Heart left ventricle (tissue), 13 donors: ENCODE measurements at regions not wholly inside any gene's neighbourhood (a gene's known extent, or its start where the extent isn't known, plus 50 kb on each side); places are given as distances from the start of the nearest gene placed in this dataset.

ENCODE experiments used
- POLR2A ChIP-seq, 2 donors: fragments of 450-650 bp; IDR thresholded peaks; one replicate each; pipeline ENCODE4 v1.6.1; 2017; ENCODE audit warnings: antibody characterized with exemption in 2 of 2, mild to moderate bottlenecking in 2 of 2, moderate library complexity in 2 of 2
- TF ChIP-seq, protein P1 (sequence below), 12 donors: fragments of 200-600 bp; sonication (generic) in 4 of 12; IDR thresholded peaks; one replicate each; pipeline versions ENCODE4 v1.5.0 to v1.8.0; 2018 to 2022; ENCODE audit warnings: antibody characterized with exemption in 12 of 12, mild to moderate bottlenecking in 5 of 12
- donor health status: ischemic (EF 13 %, LVEDD 7.1; RV severe dilation, severe dysfunction).
- donor health status: DM: no; HTN: yes; CAD: no.
- donor health status: DM: no; HTN: no; CAD: no.
- donor health status: ischemic (EF 25% LVEDD 6.9; RV normal size, moderate dysfunction).
- donor health status: ischemic (EF 25% LVEDD 5.7; RV mildly dilated, moderate dysfunction).
- donor health status: ischemic (EF 35%, LVEDD 5.7; RV mildly dilated, moderate dysfunction).
- donor health status: nonischemic (EF 11% LVEDD 7.7; RV severe dilation, severe dysfunction).
- donor health status: DM: yes; HTN: yes; CAD: no.
- donor health status: PGD.
- donor health status: ischemic (EF 29% LVEDD 5.4; RV normal size, mild dysfunction).
- donor health status: nonischemic (EF 23%, LVEDD 6.1; RV moderate dilation, normal function).

DNA sequence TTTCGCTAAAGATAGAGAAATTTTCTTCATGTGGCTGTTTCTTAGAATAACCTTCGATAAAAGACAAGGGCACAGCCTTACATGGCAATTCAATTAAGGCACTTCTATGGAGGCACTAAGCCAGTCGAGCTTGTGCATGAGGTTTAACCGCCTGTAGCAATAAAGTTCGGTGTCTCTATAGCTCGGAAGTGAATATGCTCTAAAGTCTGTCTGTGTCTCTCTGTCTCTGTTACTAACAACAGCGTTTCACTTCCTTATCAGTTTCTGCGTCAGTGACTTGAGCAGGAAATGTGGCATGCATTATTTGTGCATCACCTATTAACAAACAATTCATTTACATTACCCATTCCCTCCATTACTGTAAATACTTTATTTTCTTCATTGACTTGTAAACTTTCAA lies 365.1 kb upstream of the NETO1 start:
- TF ChIP-seq POLR2A (IDR thresholded peaks at IDR 0.05) = no peak
- TF ChIP-seq, protein P1, sequence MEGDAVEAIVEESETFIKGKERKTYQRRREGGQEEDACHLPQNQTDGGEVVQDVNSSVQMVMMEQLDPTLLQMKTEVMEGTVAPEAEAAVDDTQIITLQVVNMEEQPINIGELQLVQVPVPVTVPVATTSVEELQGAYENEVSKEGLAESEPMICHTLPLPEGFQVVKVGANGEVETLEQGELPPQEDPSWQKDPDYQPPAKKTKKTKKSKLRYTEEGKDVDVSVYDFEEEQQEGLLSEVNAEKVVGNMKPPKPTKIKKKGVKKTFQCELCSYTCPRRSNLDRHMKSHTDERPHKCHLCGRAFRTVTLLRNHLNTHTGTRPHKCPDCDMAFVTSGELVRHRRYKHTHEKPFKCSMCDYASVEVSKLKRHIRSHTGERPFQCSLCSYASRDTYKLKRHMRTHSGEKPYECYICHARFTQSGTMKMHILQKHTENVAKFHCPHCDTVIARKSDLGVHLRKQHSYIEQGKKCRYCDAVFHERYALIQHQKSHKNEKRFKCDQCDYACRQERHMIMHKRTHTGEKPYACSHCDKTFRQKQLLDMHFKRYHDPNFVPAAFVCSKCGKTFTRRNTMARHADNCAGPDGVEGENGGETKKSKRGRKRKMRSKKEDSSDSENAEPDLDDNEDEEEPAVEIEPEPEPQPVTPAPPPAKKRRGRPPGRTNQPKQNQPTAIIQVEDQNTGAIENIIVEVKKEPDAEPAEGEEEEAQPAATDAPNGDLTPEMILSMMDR (IDR thresholded peaks at IDR 0.05) = no peak
